Testis (tissue), 2 donors: ENCODE measurements at regions not wholly inside any gene's neighbourhood (a gene's known extent, or its start where the extent isn't known, plus 50 kb on each side); places are given as distances from the start of the nearest gene placed in this dataset.

Source experiments
- DNase-seq: peaks from one replicate; pipeline ENCODE4 v3.0.0-alpha.2; 2019
- H3K27ac ChIP-seq, 2 donors: fragments of 200-600 bp; sonication (generic); one replicate each; pipeline ENCODE4 v1.5.1; 2019
- H3K27me3 ChIP-seq: fragments of 200-600 bp; sonication (generic); one replicate; pipeline ENCODE4 v1.5.1; 2019
- H3K36me3 ChIP-seq: fragments of 200-600 bp; sonication (generic); one replicate; pipeline ENCODE4 v1.5.1; 2017; ENCODE audit warnings: low read depth; ENCODE audit errors: missing control alignments
- H3K4me1 ChIP-seq: fragments of 200-600 bp; sonication (generic); one replicate; pipeline ENCODE4 v1.5.1; 2019
- H3K4me3 ChIP-seq, 2 donors: fragments of 200-600 bp; sonication (generic); one replicate each; pipeline ENCODE4 v1.5.1; 2017 to 2019
- H3K9me3 ChIP-seq: fragments of 200-600 bp; sonication (generic); one replicate; pipeline ENCODE4 v1.5.1; 2017
- CTCF ChIP-seq, 3 experiments: fragments of 450-650 bp in 2 of 3; fragments of 200-600 bp in 1 of 3; sonication (generic) in 1 of 3; IDR thresholded peaks; one replicate each; pipeline ENCODE4 v1.5.1; 2016 to 2019; ENCODE audit warnings: antibody characterized with exemption in 3 of 3, mild to moderate bottlenecking in 2 of 3, moderate library complexity in 1 of 3
- POLR2A ChIP-seq: fragments of 450-650 bp; IDR thresholded peaks from one replicate; pipeline ENCODE4 v1.6.1; 2017; ENCODE audit warnings: antibody characterized with exemption, mild to moderate bottlenecking, moderate library complexity
- WGBS, 2 donors: methylation state at CpG; one replicate each; pipeline ENCODE4 v1.1.5; 2018; 5-methylcytosine and 5-hydroxymethylcytosine counted together
- intact Hi-C: fragments of 100-400 bp; cut with DNase I; formaldehyde crosslinking; loops from one replicate; pipeline ENCODE4 v1.15.1; 2023; ENCODE audit warnings: low total_unique reads

DNA sequence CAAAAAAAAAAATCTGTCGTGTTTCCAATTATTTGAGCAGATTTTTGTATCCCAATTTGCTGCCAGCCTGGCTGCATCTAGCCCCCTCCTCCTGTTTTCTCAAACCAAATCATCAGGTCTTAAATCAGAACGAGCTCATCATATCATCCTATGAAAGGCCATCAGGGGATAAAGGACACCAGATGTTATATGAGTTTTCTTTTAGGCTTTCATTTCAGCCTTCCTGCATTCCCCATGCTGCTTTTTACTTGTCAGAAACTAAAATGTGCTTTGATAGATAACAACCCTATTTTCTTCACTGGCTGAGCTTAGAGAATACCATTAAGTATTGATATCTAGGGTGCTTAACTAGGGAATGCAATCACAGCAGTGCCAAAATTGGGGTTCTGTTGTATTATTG lies 968.4 kb upstream of the SLC35B3 start:
- H3K36me3 ChIP-seq, result no peaks in the 10 kb centered on the region
- H3K4me1 ChIP-seq, result no peaks in the 10 kb centered on the region
- H3K9me3 ChIP-seq, result no peaks in the 10 kb centered on the region
- H3K4me3 ChIP-seq, result no peak overlapping the region
- TF ChIP-seq CTCF (IDR thresholded peaks at IDR 0.05) (no peak), POLR2A (no peak)
- 50% methylated on average over 2 of the region's 2 CpGs for WGBS, 2 donors
- H3K27ac ChIP-seq, result no peak overlapping the region
- H3K27me3 ChIP-seq, result no peaks in the 10 kb centered on the region
- intact Hi-C loops, result no loop called here
- no peak for DNase-seq

DNA sequence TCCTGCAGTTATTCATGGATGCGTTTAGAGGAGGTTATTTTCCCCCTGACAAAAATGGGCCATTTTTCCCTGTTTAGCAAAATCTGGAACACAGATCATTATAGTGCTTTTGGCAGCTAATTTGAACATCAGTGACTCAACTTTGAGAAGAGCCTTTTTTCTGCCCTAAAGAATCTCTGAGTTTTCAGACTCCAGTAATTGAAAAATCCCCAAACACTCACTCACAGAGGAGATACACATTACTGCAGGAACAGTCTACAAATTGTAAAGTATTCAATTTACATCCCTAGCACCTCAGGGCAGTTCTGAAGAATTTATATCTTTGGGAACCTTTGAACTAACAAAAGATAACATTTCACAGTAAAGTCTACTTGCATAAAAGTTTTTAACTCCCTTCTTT lies 966.6 kb upstream of the SLC35B3 start:
- no peaks in the 10 kb centered on the region for H3K4me1 ChIP-seq
- 63 to 85% methylated on average over 1 of the region's 1 CpG for WGBS, 2 donors
- no peaks in the 10 kb centered on the region for H3K27me3 ChIP-seq
- DNase-seq, result no peak
- intact Hi-C loops, result no loop called here
- no peak for TF ChIP-seq POLR2A
- no peak for TF ChIP-seq CTCF (IDR thresholded peaks at IDR 0.05)
- H3K4me3 ChIP-seq, result no peak overlapping the region
- H3K9me3 ChIP-seq, result no peaks in the 10 kb centered on the region
- no peak overlapping the region for H3K27ac ChIP-seq
- H3K36me3 ChIP-seq, result no peaks in the 10 kb centered on the region

DNA sequence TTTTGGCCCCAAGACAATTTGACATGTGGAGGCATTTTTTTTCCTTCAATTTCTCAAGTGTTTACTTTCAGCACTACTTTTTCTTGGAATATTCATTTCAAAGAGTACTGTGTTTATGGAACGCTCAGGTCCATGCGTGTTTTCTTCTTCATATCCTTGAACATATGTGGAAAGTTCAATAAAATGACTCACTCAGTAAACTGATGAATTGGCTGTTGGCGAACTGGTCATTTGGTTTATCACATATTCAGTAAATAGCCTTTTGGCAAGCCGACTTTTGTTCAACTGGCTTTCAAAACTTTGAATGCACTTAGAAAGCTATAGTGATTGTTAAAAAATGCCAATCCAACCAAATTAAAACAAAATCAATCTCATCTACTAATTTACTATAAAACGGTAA lies 964.6 kb upstream of the SLC35B3 start:
- Histone ChIP-seq H3K9me3 (no peaks in the 10 kb centered on the region), H3K27ac (no peak overlapping the region), H3K36me3 (no peaks in the 10 kb centered on the region), H3K4me3 (no peak overlapping the region), H3K27me3 (no peaks in the 10 kb centered on the region), H3K4me1 (no peaks in the 10 kb centered on the region)
- no peak for DNase-seq
- intact Hi-C loops, result no loop called here
- WGBS, 2 donors, result 78 to 92% methylated on average over 5 of the region's 5 CpGs
- no peak for TF ChIP-seq CTCF (IDR thresholded peaks at IDR 0.05)
- no peak for TF ChIP-seq POLR2A

- no peaks in the 10 kb centered on the region for H3K9me3 ChIP-seq
- intact Hi-C loops, result no loop called here
- TF ChIP-seq CTCF (IDR thresholded peaks at IDR 0.05) (no peak), POLR2A (no peak)
- H3K36me3 ChIP-seq, result no peaks in the 10 kb centered on the region
- no peak overlapping the region for H3K27ac ChIP-seq
- no peaks in the 10 kb centered on the region for H3K4me1 ChIP-seq
- WGBS, 2 donors, result 15 to 17% methylated on average over 8 to 42 of the region's 42 CpGs
- H3K4me3 ChIP-seq, result peak overlapping the region; percentile 13 to 29
- no peaks in the 10 kb centered on the region for H3K27me3 ChIP-seq
- peak; percentile 28 for DNase-seq
These were observed 963.5 kb upstream of the SLC35B3 start for GRCh38 chr6:9398767-9399373.

GRCh38 chr6:9398071-9398766 lies 962.9 kb upstream of the SLC35B3 start:
- Histone ChIP-seq H3K9me3 (no peaks in the 10 kb centered on the region), H3K4me1 (no peaks in the 10 kb centered on the region), H3K4me3 (peak overlapping the region in 1 of 2 donors; percentile 29), H3K27me3 (no peaks in the 10 kb centered on the region), H3K27ac (no peak overlapping the region), H3K36me3 (no peaks in the 10 kb centered on the region)
- TF ChIP-seq CTCF (IDR thresholded peaks at IDR 0.05) (no peak), POLR2A (no peak)
- DNase-seq, result no peak
- 48 to 57% methylated on average over 15 of the region's 15 CpGs for WGBS, 2 donors
- intact Hi-C loops, result no loop called here
